ENCODE measurements at regions not wholly inside any gene's neighbourhood (a gene's known extent, or its start where the extent isn't known, plus 50 kb on each side); places are given as distances from the start of the nearest gene placed in this dataset.

DNA sequence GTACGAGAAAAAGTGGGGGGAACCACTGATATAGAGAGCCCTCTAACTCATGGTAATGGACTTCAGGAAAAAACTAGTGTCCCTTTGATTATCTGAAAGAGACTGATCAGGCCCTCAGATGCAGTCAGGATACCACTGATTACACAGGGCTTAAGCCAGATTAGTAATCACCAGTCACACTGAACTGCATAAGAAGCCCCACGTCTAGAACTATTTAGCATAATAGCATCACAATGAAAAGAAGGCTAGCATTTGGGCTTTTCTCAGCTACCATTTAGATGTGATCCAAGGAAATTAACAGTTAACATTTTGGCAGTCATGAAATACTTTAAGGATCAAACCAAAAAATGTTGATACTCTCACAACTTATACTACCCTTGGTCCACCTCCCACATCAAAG lies 813.1 kb upstream of the POU3F3 start:
- DNase-seq: no peak

DNA sequence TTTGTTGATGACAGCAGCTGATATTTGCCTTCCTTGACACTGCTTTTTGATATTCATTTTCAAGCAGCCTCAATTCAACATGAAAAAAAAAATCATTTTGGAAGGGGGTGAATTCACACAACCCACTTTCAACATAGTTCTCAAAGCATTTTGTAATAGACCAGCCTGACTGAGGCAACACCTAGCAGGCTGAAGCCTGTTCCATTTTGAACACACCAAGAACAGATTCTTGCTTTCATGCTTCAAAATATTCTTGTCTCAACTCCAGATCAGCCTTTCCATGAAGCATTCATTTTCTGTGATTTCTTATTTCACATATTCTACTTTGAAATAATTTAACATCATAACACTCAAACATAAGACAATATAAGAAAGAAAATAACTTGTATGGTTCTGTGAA lies 812.6 kb upstream of the POU3F3 start:
- no peak for DNase-seq

DNA sequence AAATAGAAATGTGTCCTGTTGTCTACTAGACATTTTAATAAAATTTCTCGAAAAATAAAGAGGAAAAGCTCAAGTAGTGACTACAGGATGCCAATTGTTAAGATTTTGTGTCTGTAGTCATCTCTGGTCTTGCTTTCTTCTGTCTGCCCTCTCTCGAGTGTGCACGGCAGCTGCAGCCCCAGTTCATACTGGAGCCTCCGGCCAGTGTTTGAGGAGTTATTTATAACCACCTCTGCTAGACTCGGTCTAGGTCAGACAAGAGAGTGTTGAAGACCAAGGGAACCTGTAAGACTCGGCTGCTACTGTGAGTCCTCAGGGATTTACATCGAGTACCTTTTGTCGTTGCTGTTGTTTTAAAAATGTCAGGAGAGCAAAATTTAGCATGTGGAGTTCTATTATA lies 810.1 kb upstream of the POU3F3 start:
- peak in 10 of 58 donors; percentile 7 to 42 (median 12) for DNase-seq

DNA sequence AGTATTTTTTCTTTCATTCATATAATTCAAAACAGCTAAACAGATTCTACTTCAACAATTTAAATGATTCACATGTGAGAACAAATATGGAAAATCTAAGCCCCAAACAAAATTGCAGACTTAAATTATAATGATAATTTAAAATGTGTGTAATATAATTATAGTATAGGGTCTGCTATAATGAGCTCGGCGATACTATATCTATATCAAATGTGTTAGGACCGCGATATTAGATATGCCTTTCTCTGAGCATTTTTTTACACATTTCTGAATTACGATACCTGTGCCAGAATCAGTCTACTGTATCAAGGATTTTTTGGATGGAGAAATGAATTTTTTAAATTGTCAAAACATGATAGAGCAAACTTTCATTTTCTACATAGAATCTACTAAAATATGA lies 808.8 kb upstream of the POU3F3 start:
- no peak for DNase-seq

DNA sequence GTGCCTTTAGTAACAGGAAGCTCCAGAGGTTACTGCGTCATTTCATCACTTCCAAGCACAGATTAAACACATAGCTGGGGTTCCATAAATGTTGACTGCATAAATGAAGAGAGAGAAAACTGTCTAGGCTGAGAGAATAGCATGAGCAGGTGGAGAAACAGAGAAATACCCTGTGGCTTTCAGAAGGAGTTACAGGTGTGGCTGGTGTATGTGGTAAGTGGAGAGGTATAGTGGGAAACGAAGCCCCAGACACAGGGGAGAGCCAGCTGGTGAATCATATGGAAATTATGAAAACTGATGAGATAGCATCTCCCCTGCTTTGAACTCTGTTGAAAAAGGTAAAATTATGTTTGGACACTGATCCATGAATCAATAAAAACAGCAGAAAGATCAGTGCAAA lies 807.4 kb upstream of the POU3F3 start:
- no peak for DNase-seq

DNA sequence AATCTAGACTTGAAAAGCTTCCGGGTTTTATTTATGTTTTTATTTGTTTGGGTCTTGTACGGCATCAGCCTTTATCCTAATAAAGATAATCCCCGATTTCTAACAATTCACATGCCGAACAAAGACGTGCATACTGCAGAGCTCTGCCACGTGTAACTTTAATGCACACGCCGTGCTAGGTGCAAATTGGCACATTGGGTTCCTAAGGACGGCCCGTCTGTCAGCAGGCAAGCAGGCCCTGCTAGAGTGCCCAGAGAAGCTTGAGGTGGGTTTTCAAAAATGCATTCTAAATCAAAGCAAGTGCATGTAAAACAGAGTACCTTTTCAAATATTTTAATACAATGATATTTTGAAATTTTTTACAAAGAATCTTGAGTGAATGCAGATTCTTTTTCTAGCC lies 806.4 kb upstream of the POU3F3 start:
- no peak for DNase-seq

DNA sequence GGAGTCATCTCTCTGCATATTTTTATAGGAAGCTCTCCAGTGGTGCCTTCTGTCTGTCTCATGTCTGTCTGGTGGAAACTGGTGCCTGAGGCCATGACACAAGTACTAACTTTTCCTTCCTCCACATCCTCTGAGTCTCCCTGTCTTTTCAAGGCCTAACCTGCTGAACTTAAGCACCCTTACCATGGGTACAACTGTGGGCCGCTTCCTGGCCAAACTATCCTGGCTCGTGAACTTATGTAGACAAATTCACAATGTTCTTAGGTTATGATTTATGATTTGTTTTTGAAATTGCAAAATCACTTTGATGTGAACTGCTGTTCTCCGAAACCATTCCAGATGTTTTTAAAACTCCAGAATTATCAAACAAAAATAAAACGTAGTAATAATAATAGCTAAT lies 804.5 kb upstream of the POU3F3 start:
- no peak for DNase-seq

DNA sequence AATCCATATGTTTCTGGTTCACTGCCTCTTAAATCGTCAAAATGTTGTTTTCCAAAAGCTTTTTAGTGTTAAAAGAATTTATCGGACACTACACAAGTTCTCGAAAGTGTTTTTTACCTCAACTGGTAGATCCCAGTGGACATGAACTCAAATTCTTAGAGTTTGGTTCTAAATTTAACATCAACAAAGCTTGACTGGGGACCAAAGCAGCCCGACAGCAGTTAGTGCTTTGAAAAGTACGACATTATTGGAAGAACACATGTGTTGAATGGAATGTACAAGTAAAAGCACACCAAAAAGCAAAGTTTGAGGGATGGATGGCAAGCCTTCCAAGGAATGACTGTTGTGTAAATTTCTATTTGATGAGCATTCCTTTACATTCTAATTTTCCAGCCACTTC lies 803.9 kb upstream of the POU3F3 start:
- DNase-seq: no peak

DNA sequence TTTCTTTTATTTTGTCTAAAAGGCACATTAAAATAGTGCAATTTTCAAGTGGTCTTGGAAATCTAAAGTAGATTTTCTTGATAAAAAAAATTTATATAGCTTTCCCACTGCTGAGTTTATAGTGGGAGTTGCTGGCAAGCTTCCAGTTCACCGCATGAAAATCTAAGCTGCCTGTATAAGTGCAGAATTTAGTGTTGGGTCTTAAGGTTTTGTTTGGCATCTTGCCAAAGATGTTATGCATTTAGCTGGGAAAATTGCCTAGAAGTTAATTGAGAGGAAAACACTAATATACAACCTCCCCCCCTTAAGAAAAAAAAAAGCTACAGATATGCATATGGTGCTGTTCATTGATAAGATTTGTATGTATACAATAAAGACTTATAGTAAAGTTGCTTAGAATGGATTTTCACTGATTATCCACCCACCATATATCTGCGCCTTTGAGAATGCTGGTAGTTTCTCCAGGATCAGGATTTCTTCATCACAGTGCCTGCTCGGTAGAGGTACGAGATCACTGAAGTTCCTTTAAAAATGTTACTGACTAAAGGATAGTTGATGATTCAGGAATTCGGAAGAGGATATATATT lies 803.2 kb upstream of the POU3F3 start:
- no peak for DNase-seq

DNA sequence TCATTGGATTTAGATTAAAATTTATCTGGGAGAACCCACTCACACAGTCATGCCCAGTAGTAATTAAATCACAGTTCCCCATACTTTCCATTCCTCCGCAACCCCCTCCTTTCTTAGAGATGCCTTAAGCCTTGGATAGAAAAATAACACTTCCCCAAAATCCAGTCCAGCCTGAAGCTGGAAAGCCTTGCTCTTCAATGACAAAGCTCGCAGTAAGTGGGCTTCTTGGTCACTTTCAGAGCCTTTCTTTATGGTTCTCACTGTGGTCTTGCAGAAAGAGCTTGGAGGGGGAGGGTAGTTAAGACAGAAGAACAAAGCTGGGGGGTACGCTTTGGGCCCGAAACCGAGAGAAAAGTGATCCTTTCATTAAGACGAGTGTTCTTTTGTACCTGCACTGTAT lies 802.1 kb upstream of the POU3F3 start:
- DNase-seq: no peak

DNA sequence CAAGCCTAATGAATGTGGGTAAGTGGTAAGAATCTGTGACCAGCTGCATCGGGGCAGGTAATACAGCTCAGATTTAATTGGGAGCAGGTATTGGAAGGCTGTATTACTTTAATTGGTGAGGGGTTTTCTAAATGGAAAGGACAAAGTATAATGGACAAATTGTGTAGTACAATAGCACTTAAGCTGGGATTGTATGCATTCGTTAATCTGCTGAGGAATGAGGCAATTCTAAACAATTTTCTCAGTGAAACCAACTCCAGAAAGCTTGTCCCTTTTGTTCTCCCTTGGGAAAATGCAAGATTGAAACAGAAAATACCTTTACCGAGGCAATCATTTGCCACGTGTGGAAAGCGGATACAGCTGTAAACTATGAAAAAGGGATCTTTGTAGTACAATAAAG lies 801.6 kb upstream of the POU3F3 start:
- no peak for DNase-seq

DNA sequence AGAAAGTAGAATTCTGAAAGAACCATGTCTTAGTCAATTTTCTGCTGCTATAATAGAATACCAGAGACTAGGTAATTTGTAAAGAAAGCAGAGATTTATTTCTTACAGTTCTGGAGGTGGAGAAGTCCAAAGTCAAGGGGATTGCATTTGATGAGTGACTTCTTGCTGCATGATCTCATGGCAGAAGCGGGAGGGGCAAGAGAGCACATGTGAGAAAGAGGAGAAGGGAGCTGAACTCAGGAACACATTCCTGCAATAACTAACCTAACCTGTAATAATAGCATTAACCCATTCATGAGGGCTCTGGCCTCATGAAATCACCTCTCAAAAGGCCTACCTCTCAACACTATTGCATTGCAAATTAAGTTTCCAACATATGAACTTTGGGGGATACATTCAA lies 797.5 kb upstream of the POU3F3 start:
- DNase-seq: no peak

DNA sequence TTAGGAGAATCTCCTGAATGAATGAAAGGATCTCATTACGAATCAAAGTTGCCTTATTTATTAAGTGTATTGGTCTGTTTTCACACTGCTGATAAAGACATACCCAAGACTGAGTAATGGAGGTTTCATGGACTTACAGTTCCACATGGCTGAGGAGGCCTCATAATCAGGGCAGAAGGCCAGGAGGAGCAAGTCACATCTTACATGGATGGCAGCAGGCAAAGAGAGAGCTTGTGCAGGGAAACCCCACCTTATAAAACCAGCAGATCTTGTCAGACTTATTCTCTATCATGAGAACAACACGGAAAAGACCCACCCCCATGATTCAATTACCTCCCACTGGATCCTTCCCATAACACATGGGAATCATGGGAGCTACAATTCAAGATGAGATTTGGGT lies 785.2 kb upstream of the POU3F3 start:
- DNase-seq: no peak

DNA sequence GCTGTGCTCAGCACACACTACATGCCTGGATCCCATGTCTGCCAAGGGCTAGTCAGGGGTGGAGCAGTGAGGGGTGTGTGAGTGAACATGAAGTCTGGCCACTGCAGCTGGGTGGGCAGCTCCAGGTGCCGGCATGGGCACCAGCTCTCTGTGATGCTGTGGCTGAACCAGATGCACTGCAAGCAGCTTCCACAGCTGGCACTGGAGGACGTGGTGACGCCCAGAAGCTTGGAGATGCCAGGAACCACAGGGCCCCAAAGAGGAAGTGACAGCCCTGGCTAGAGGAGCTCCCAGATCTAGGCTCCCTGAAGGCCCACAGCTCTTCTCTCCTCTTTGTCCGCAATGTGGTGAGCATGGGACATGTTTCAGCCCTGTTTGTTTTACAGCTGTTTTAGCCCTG lies 776.3 kb upstream of the POU3F3 start:
- DNase-seq: no peak

DNA sequence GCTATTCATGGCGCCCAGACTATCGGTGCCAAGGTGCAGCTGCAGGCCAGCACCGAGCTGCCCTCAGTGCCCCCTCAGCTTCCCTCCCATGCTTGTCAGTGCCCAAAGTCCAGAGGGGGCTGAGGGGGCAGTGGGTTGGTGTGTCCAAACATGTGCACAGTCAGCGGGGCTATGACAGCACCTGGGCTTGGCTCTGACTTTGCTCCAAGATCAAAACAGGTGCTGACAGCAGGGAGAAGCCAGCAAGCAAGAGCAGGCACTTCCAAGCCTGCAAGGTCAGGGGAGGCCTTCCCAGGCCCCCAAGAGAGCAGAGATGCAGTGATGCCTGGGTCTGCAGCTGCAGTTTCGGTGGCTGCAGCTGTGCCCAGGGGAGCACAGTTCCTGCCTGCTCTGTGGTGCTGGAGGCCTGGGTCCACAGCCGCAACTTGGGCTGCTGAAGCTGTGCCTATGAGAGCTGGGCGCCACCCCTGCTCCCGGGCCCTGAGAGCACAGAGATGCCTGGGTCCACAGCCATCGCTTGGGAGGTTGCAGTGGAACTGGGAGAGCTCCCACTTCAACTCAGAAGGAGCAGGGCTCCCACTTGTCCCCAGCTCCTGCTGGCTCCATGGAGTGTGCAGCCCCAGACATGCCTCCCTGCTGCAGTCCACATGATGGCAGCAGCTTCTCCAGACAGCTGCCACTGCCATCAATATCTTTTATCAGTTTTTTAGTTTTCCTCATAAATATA lies 775.3 kb upstream of the POU3F3 start:
- DNase-seq: peak in 2 of 58 donors; percentile 1 to 4

DNA sequence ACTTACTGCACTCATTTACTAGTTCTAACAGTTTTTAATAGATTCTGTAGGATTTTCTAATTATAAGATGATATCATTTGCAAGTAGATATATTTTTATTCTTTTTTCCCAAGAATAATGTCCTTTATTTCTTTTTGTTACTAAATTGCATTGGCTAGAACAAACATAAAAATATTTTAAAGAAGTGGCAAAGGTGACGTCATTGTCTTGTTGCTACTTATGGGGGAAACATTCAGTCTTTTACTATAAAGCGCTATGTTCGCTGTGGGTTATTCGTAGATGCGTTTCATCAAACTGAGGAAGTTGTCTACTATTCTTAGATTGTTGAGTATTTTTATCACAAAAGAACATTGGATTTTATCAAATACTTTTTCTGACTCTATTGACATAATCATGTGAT lies 765.2 kb upstream of the POU3F3 start:
- no peak for DNase-seq

DNA sequence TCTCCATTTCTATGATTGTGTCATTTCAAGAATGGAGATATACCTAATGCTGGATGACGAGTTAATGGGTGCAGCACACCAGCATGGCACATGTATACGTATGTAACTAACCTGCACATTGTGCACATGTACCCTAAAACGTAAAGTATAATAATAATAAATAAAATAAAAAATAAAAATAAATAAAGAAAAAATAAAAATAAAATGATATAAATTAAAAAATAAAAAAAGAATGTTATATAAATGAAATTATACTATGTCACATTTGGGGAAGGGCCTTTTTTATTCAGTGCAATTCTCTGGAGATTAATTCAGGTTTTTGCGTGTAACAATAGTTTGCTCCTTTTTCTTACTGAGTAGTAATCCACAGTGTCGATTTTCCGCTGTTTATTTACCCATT lies 763.5 kb upstream of the POU3F3 start:
- DNase-seq: no peak

DNA sequence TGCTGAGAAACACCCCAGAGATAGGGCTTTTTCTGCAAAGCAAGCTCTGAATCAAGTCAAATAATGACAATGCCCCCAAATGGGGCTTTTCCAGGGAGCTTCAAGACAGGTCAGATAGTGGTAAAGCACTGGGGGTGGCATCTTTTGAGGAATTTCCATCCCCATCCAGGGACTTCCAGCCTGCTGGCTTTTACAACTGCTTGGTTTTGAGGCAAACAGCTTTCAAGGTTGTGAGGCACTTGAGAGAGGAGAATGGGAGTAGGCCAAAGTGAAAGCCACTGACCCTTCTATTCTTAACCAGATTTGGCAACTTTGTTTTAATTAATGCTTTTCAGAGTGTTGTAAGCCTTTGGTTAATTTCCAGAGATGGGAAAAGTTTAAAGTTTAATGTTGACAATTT lies 762.0 kb upstream of the POU3F3 start:
- DNase-seq: no peak

DNA sequence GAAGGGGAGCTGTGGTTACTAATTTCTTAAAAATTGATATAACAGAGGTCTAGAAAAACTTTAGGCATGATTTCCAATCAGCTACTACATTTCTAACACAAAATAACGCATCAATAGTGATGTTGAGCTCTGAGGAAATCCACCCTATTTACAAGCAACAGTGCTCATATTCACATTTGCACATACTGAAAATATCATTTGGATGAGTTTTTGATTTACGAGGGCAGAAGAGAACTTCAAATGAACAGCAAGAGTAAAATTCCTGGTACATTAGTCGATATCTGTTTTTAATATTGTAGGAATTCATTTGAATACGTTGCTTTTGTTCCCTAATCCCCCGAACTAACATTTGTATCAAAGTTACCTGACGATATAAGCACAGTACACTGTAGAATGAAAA lies 761.0 kb upstream of the POU3F3 start:
- no peak for DNase-seq

DNA sequence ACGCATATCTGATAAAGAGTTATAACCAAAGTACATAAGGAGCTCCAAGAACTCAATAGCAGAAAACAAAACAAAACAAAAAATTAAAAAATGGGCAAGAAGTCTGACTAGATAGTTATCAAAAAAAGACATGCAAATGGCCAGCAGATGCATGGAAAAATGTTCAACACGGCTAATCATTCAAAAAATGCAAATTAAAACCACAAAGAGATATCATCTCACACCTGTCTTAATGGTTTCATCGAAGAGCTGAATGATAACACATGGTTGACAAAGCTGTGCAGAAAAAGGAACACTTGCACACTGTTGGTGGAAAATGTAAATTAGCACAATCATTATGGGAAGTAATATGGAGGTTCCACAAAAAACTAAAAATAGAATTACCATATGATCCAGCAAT lies 751.3 kb upstream of the POU3F3 start:
- no peak for DNase-seq

DNA sequence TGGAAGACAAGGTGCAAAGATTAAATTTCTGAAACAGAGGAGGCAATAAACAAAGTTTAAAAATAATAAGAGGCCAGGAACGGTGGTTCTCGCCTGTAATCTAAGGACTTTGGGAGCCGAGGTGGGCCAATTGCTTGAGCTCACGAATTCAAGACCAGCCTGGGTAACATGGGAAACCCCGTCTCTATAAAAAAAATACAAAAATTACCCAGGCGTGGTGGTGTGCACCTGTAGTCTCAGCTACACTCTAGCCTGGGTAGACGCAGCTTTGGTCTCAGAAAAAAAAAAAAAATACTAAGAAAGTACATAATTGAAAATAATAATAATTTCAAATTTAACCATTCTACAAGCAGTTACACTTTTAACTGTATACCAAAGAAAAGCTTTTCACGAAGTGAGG lies 744.6 kb upstream of the POU3F3 start:
- no peak for DNase-seq

DNA sequence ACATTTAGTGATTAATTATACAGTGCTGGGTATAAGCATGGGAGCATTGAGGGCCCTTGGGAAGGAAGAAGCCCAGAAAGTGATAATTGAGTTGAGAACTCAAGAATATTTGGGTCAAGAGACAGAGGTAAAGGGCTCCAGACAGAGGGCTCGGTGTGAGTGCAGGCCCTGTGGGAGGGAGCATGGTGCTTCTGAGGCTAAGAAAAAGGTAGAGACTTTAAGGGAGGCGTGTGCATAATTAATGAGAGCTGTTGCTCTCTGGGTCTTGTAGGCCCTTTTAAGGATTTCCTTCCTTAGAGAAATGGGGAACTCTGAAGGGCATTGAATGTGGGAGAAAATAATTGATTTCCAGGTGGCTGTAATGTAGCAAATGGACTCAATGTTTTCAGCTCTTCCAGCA lies 735.0 kb upstream of the POU3F3 start:
- no peak for DNase-seq

DNA sequence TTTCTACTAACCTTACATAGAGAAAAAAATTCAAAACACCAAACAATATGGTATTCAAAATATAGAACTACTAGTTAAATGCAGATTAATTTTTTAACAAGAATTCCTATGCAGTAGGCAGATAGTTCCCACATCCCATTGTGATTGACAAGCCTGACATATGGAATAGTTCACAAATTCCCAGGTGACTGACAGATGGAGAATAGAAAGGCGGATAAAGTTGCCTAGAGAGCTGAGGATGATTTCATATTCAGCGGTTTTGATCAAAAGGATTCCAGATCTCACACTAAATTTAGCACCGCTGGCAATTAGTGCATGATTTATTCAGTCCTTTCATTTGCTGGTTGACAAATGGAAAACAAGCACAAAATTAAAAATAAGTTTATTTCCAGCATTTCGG lies 733.7 kb upstream of the POU3F3 start:
- DNase-seq: no peak

DNA sequence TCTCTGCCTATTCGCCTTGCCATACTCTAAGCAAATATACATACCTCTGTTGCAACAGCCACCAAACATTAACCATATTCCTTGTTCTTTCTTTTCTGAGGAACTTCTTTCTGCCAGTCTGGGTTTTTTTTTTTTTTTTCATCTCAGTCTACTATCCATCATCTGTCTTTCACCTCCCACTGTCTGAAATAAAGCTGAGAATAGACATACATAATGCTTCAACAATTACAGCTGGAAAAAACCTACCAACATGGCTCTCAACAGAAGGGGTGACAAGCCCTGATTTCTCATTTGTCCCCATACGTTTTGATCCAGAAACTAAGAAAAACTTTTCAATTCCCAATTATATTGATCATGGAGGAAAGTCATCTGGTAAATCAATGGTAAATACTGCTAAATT lies 728.8 kb upstream of the POU3F3 start:
- DNase-seq: no peak

Measured in anterior cingulate cortex (tissue), 58 donors.